ENCODE measurements at regions not wholly inside any gene's neighbourhood (a gene's known extent, or its start where the extent isn't known, plus 50 kb on each side); places are given as distances from the start of the nearest gene placed in this dataset.

GRCh38 chr4:127311924-127312323, 320.8 kb upstream of the INTU start:
- intact Hi-C loops (cut with DNase I; ENCODE audit: low total_unique reads), result no loop called here
- DNase-seq, result no peak

DNA sequence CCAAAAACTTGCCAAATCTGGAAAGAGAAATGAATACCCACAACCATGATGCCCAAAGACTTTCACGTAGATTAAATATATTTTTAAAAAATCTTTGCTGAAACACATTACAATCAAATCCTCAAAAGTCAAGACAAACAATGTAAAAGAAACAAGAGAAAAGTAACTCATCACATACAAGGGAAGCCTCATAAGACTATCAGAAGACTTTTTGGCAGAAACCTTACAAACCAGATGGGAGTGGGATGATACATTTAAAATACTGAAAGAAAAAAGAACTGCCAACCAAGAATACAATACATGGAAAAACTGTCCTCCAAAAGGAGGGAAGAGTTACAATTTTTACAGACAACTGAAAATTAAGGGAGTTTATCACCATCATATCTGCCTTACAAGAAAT, 319.0 kb upstream of the INTU start:
- peaks cover 4 to 57% (median 39%) of the 10 kb centered on the region in 8 donors for H3K9me3 ChIP-seq
- TF ChIP-seq POLR2A (IDR thresholded peaks at IDR 0.05) (no peak), POLR2AphosphoS5 (IDR thresholded peaks at IDR 0.05) (no peak)
- TF ChIP-seq, protein P1, sequence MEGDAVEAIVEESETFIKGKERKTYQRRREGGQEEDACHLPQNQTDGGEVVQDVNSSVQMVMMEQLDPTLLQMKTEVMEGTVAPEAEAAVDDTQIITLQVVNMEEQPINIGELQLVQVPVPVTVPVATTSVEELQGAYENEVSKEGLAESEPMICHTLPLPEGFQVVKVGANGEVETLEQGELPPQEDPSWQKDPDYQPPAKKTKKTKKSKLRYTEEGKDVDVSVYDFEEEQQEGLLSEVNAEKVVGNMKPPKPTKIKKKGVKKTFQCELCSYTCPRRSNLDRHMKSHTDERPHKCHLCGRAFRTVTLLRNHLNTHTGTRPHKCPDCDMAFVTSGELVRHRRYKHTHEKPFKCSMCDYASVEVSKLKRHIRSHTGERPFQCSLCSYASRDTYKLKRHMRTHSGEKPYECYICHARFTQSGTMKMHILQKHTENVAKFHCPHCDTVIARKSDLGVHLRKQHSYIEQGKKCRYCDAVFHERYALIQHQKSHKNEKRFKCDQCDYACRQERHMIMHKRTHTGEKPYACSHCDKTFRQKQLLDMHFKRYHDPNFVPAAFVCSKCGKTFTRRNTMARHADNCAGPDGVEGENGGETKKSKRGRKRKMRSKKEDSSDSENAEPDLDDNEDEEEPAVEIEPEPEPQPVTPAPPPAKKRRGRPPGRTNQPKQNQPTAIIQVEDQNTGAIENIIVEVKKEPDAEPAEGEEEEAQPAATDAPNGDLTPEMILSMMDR (IDR thresholded peaks at IDR 0.05 in 8 of 11, conservative IDR thresholded peaks at IDR 0.05 in 3 of 11), result no peak
- H3K27ac ChIP-seq, result no peak overlapping the region
- no peak overlapping the region for H3K4me3 ChIP-seq
- no peaks in the 10 kb centered on the region for H3K4me1 ChIP-seq
- 91 to 100% (median 95%) methylated on average over 1 of the region's 1 CpG for WGBS, 5 donors
- H3K36me3 ChIP-seq, result no peaks in the 10 kb centered on the region
- intact Hi-C loops (cut with DNase I; ENCODE audit: low total_unique reads), result no loop called here
- H3K27me3 ChIP-seq (replicated peaks in 1 of 7), result no peaks in the 10 kb centered on the region
- no peak for DNase-seq

More at GRCh38 chr4:127311924-127312323, 320.8 kb upstream of the INTU start:
- TF ChIP-seq POLR2AphosphoS5 (IDR thresholded peaks at IDR 0.05) (no peak), POLR2A (IDR thresholded peaks at IDR 0.05) (no peak)
- TF ChIP-seq, protein P1 (IDR thresholded peaks at IDR 0.05 in 8 of 11, conservative IDR thresholded peaks at IDR 0.05 in 3 of 11), result no peak
- WGBS, 5 donors, result 88 to 98% (median 90%) methylated on average over 8 of the region's 8 CpGs
- Histone ChIP-seq H3K4me3 (no peak overlapping the region), H3K4me1 (no peaks in the 10 kb centered on the region), H3K27me3 (replicated peaks in 1 of 7) (no peaks in the 10 kb centered on the region), H3K27ac (no peak overlapping the region), H3K9me3 (peaks cover 4 to 53% (median 35%) of the 10 kb centered on the region in 8 donors), H3K36me3 (no peaks in the 10 kb centered on the region)

- no peak for DNase-seq
- intact Hi-C loops (cut with DNase I; ENCODE audit: low total_unique reads), result no loop called here
- H3K9me3 ChIP-seq, result peaks cover 0 to 41% (median 25%) of the 10 kb centered on the region in 8 donors
- WGBS, 5 donors, result 42 to 56% (median 48%) methylated on average over 2 of the region's 2 CpGs
- no peak overlapping the region for H3K27ac ChIP-seq
- no peak overlapping the region for H3K4me3 ChIP-seq
- H3K27me3 ChIP-seq (replicated peaks in 1 of 7), result no peaks in the 10 kb centered on the region
- TF ChIP-seq, protein P1 (IDR thresholded peaks at IDR 0.05 in 8 of 11, conservative IDR thresholded peaks at IDR 0.05 in 3 of 11), result no peak
- TF ChIP-seq POLR2A (IDR thresholded peaks at IDR 0.05), result no peak
- no peak for TF ChIP-seq POLR2AphosphoS5 (IDR thresholded peaks at IDR 0.05)
- H3K36me3 ChIP-seq, result no peaks in the 10 kb centered on the region
- H3K4me1 ChIP-seq, result no peaks in the 10 kb centered on the region
Observed at GRCh38 chr4:127327491-127327890, 305.3 kb upstream of the INTU start.

- H3K9me3 ChIP-seq, result peaks cover 0 to 3% (median under 1%) of the 10 kb centered on the region in 8 donors
- no peaks in the 10 kb centered on the region for H3K36me3 ChIP-seq
- H3K4me3 ChIP-seq, result no peak overlapping the region
- DNase-seq, result no peak
- H3K4me1 ChIP-seq, result no peaks in the 10 kb centered on the region
- no peak overlapping the region for H3K27ac ChIP-seq
- WGBS, 5 donors, result 69 to 89% (median 72%) methylated on average over 1 of the region's 1 CpG
- H3K27me3 ChIP-seq (replicated peaks in 1 of 7), result no peaks in the 10 kb centered on the region
- TF ChIP-seq POLR2A (IDR thresholded peaks at IDR 0.05), result no peak
- TF ChIP-seq, protein P1 (IDR thresholded peaks at IDR 0.05 in 8 of 11, conservative IDR thresholded peaks at IDR 0.05 in 3 of 11), result no peak
- no peak for TF ChIP-seq POLR2AphosphoS5 (IDR thresholded peaks at IDR 0.05)
- intact Hi-C loops (cut with DNase I; ENCODE audit: low total_unique reads), result no loop called here
Observed at GRCh38 chr4:127335073-127335620, 297.6 kb upstream of the INTU start.

All from spleen (tissue), 11 donors.